SK-N-SH (cell line): ENCODE measurements at regions not wholly inside any gene's neighbourhood (a gene's known extent, or its start where the extent isn't known, plus 50 kb on each side); places are given as distances from the start of the nearest gene placed in this dataset.

Experiments
- CTCF ChIA-PET: fragments of 300-600, 350-600 bp; formaldehyde crosslinking; extraction: SDS; loops from one replicate; lab custom pipeline; 2021; lab: Yijun Ruan, JAX
- POLR2A ChIA-PET: fragments of 350-600 bp; sonication (Branson Sonifier 250); formaldehyde crosslinking; extraction: SDS; loops from one replicate; lab custom pipeline; 2020; ENCODE audit warnings: antibody characterized with exemption, inconsistent platforms; lab: Yijun Ruan, JAX
- DNase-seq: peaks from one replicate; pipeline ENCODE4 v3.0.0; 2012
- H2AFZ ChIP-seq: fragments of 200-600 bp; sonication (generic); 2 replicates; pipeline ENCODE4 v1.8.1; 2016; ENCODE audit warnings: antibody characterized with exemption, mild to moderate bottlenecking, low read depth
- H3F3A ChIP-seq: fragments of 200-600 bp; sonication (generic); replicated peaks from 2 replicates; pipeline ENCODE3; 2016; ENCODE audit warnings: antibody characterized with exemption, mild to moderate bottlenecking; ENCODE audit not compliant: insufficient read depth
- H3K27ac ChIP-seq, 2 experiments: fragments of 200-500 bp in 1 of 2; fragments of 200-600 bp in 1 of 2; sonication (Bioruptor generic) in 1 of 2; sonication (generic), shearing (Covaris generic) in 1 of 2; 2 replicates each; pipeline versions ENCODE4 v1.5.1 to v1.6.1; 2014 to 2016; ENCODE audit warnings: low read depth in 2 of 2, inconsistent platforms in 1 of 2, low read length in 1 of 2, mild to moderate bottlenecking in 1 of 2, mixed read lengths in 1 of 2
- H3K27me3 ChIP-seq: fragments of 200-600 bp; sonication (generic), shearing (Covaris generic); 2 replicates; pipeline ENCODE4 v1.6.1; 2016; ENCODE audit warnings: mixed run types; ENCODE audit not compliant: insufficient read depth
- H3K36me3 ChIP-seq, 2 experiments: fragments of 200-500 bp in 1 of 2; fragments of 200-600 bp in 1 of 2; sonication (Bioruptor generic) in 1 of 2; sonication (generic) in 1 of 2; replicated peaks in 1 of 2; 2 replicates each; pipeline versions ENCODE3 to v1.5.1; 2014 to 2016; ENCODE audit warnings: low read length in 1 of 2, mild to moderate bottlenecking in 1 of 2; ENCODE audit not compliant: insufficient read depth in 2 of 2, control insufficient read depth in 1 of 2
- H3K4me1 ChIP-seq, 2 experiments: fragments of 200-500 bp in 1 of 2; fragments of 200-600 bp in 1 of 2; sonication (Bioruptor generic) in 1 of 2; sonication (generic), shearing (Covaris generic) in 1 of 2; 2 replicates each; pipeline versions ENCODE4 v1.5.1 to v1.6.1; 2014 to 2016; ENCODE audit warnings: low read depth in 1 of 2, low read length in 1 of 2, mixed run types in 1 of 2; ENCODE audit not compliant: insufficient read depth in 2 of 2, control insufficient read depth in 1 of 2
- H3K4me2 ChIP-seq: fragments of 200-600 bp; sonication (generic), shearing (Covaris generic); 2 replicates; pipeline ENCODE4 v1.6.1; 2017; ENCODE audit warnings: mixed run types
- H3K4me3 ChIP-seq, 2 experiments: fragments of 200-500 bp in 1 of 2; fragments of 200-600 bp in 1 of 2; sonication (Bioruptor generic) in 1 of 2; sonication (generic), shearing (Covaris generic) in 1 of 2; 2 replicates each; pipeline versions ENCODE4 v1.5.1 to v1.8.1; 2014 to 2016; ENCODE audit warnings: low read depth in 2 of 2, inconsistent platforms in 1 of 2, low read length in 1 of 2, mild to moderate bottlenecking in 1 of 2, mixed read lengths in 1 of 2, moderate library complexity in 1 of 2
- H3K79me2 ChIP-seq: fragments of 200-600 bp; sonication (generic); 2 replicates; pipeline ENCODE4 v1.8.1; 2017; ENCODE audit warnings: mild to moderate bottlenecking; ENCODE audit not compliant: insufficient read depth
- H3K9ac ChIP-seq: fragments of 200-600 bp; sonication (generic); 2 replicates; pipeline ENCODE4 v1.6.1; 2017; ENCODE audit warnings: mixed run types
- H3K9me2 ChIP-seq: fragments of 200-600 bp; sonication (generic); 2 replicates; pipeline ENCODE4 v1.6.1; 2017; ENCODE audit warnings: mixed run types
- H3K9me3 ChIP-seq: fragments of 200-600 bp; sonication (generic); 2 replicates; pipeline ENCODE4 v1.6.1; 2017; ENCODE audit warnings: mixed run types, mild to moderate bottlenecking, moderate library complexity
- H4K20me1 ChIP-seq: fragments of 200-600 bp; sonication (generic); 2 replicates; pipeline ENCODE4 v1.6.1; 2017; ENCODE audit warnings: mild to moderate bottlenecking, mixed run types; ENCODE audit not compliant: insufficient read depth
- CHD2 ChIP-seq: fragments of 150-350 bp; IDR thresholded peaks from 2 replicates; pipeline ENCODE4 v1.6.1; 2018; ENCODE audit warnings: low read length; ENCODE audit not compliant: partially characterized antibody
- ELF1 ChIP-seq: IDR thresholded peaks from 2 replicates; pipeline ENCODE4 v1.4.0; 2012
- EP300 ChIP-seq, 2 experiments: IDR thresholded peaks; 2 replicates each; pipeline versions ENCODE4 v1.4.0 to v1.6.1; 2012; ENCODE audit warnings: borderline replicate concordance in 1 of 2, low read depth in 1 of 2, low read length in 1 of 2
- EZH2phosphoT487 ChIP-seq: fragments of 200-600 bp; sonication (generic); IDR thresholded peaks from 2 replicates; pipeline ENCODE4 v1.6.1; 2017; ENCODE audit warnings: low read depth, mixed run types, mild to moderate bottlenecking, antibody characterized with exemption, moderate library complexity, borderline replicate concordance
- FOSL2 ChIP-seq: IDR thresholded peaks from 2 replicates; pipeline ENCODE4 v1.4.0; 2012; ENCODE audit warnings: low read depth, mild to moderate bottlenecking, moderate library complexity, borderline replicate concordance
- FOXJ3 ChIP-seq: sonication (generic); formaldehyde crosslinking; IDR thresholded peaks from 2 replicates; pipeline ENCODE4 v1.5.1; 2020; ENCODE audit warnings: mild to moderate bottlenecking, missing genetic modification reagents
- GATA2 ChIP-seq: sonication (generic); formaldehyde crosslinking; IDR thresholded peaks from 2 replicates; pipeline ENCODE4 v1.5.0; 2020; ENCODE audit warnings: mild to moderate bottlenecking, missing genetic modification reagents
- JUND ChIP-seq: IDR thresholded peaks from 2 replicates; pipeline ENCODE4 v1.4.0; 2012
- MEF2A ChIP-seq: IDR thresholded peaks from 2 replicates; pipeline ENCODE4 v1.4.0; 2012; ENCODE audit warnings: low read depth, borderline replicate concordance
- RAD21 ChIP-seq: IDR thresholded peaks from 2 replicates; pipeline ENCODE4 v1.6.1; 2012; ENCODE audit warnings: mild to moderate bottlenecking, low read length
- RCOR1 ChIP-seq: fragments of 150-350 bp; IDR thresholded peaks from 2 replicates; pipeline ENCODE4 v1.6.1; 2017; ENCODE audit warnings: antibody characterized with exemption, low read length
- RXRA ChIP-seq: IDR thresholded peaks from 2 replicates; pipeline ENCODE4 v1.4.0; 2012; ENCODE audit warnings: low read depth, mild to moderate bottlenecking, borderline replicate concordance
- SIN3A ChIP-seq: IDR thresholded peaks from 2 replicates; pipeline ENCODE4 v1.6.1; 2012; ENCODE audit warnings: low read depth, mild to moderate bottlenecking, low read length, moderate library complexity, borderline replicate concordance
- SMC3 ChIP-seq: IDR thresholded peaks from 2 replicates; pipeline ENCODE4 v1.6.1; 2012; ENCODE audit warnings: low read depth, low read length, improper control_type of control experiment
- TAF1 ChIP-seq: IDR thresholded peaks from 2 replicates; pipeline ENCODE4 v1.6.1; 2012; ENCODE audit warnings: low read depth, mild to moderate bottlenecking, low read length, moderate library complexity, borderline replicate concordance
- TEAD4 ChIP-seq: IDR thresholded peaks from 2 replicates; pipeline ENCODE4 v1.4.0; 2012; ENCODE audit warnings: mild to moderate bottlenecking, borderline replicate concordance; ENCODE audit not compliant: insufficient read depth
- USF2 ChIP-seq: fragments of 150-350 bp; IDR thresholded peaks from 2 replicates; pipeline ENCODE4 v1.6.1; 2017; ENCODE audit warnings: antibody characterized with exemption, low read length, low read depth, borderline replicate concordance
- YY1 ChIP-seq: IDR thresholded peaks from 2 replicates; pipeline ENCODE4 v1.4.0; 2012; ENCODE audit warnings: low read depth, mild to moderate bottlenecking
- WGBS: methylation state at CpG from one replicate; pipeline ENCODE4 v1.1.6; 2017; ENCODE audit warnings: low lambda C conversion rate; 5-methylcytosine and 5-hydroxymethylcytosine counted together
- TF ChIP-seq, protein P1 (sequence below): IDR thresholded peaks from 2 replicates; pipeline ENCODE4; 2012
- TF ChIP-seq, protein P2 (sequence below): IDR thresholded peaks from 2 replicates; pipeline ENCODE4 v1.4.0; 2012; ENCODE audit warnings: low read depth
- TF ChIP-seq, protein P3 (sequence below): IDR thresholded peaks from 2 replicates; pipeline ENCODE4 v1.4.0; 2012; ENCODE audit warnings: low read depth, borderline replicate concordance

- H3K4me3 ChIP-seq, result no peak overlapping the region
- H3K4me1 ChIP-seq, result peaks cover 0 to 13% of the 10 kb centered on the region in 2 experiments; a peak in 2 of 4 replicates
- no peaks in the 10 kb centered on the region for H4K20me1 ChIP-seq
- no peaks in the 10 kb centered on the region for H3K79me2 ChIP-seq
- WGBS, result 79% methylated on average over 1 of the region's 1 CpG
- TF ChIP-seq, protein P1, sequence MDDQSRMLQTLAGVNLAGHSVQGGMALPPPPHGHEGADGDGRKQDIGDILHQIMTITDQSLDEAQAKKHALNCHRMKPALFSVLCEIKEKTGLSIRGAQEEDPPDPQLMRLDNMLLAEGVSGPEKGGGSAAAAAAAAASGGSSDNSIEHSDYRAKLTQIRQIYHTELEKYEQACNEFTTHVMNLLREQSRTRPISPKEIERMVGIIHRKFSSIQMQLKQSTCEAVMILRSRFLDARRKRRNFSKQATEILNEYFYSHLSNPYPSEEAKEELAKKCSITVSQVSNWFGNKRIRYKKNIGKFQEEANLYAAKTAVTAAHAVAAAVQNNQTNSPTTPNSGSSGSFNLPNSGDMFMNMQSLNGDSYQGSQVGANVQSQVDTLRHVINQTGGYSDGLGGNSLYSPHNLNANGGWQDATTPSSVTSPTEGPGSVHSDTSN, result peak; percentile 25; the same call in 1 of the 2 replicates
- TF ChIP-seq, protein P2, sequence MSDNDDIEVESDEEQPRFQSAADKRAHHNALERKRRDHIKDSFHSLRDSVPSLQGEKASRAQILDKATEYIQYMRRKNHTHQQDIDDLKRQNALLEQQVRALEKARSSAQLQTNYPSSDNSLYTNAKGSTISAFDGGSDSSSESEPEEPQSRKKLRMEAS, result no peak
- TF ChIP-seq, all 33 proteins: peak for 1
- H3K27me3 ChIP-seq, result no peaks in the 10 kb centered on the region
- CTCF ChIA-PET, result no interaction called here
- no peak overlapping the region for H3K27ac ChIP-seq
- no peaks in the 10 kb centered on the region for H3K9me2 ChIP-seq
- POLR2A ChIA-PET, result no interaction called here
- H2AFZ ChIP-seq, result no peak overlapping the region
- H3K4me2 ChIP-seq, result no peak overlapping the region
- H3K36me3 ChIP-seq, result no peaks in the 10 kb centered on the region
- H3K9ac ChIP-seq, result no peak overlapping the region
- H3K9me3 ChIP-seq, result peaks cover 12% of the 10 kb centered on the region
- H3F3A ChIP-seq, result peaks cover 15% of the 10 kb centered on the region
- no peak for DNase-seq
Measured at GRCh38 chr5:97834561-97834960, 651.5 kb upstream of the RIOK2 start.

GRCh38 chr5:97835112-97835511 is 652.1 kb upstream of the RIOK2 start:
- H3K79me2 ChIP-seq, result no peaks in the 10 kb centered on the region
- no peak overlapping the region for H3K4me2 ChIP-seq
- TF ChIP-seq ELF1 (no peak), RAD21 (no peak), RXRA (no peak), SIN3A (no peak), TEAD4 (no peak)
- no peak overlapping the region for H3K27ac ChIP-seq
- peaks cover 0 to 18% of the 10 kb centered on the region in 2 experiments; a peak in 2 of 4 replicates for H3K4me1 ChIP-seq
- ChIA-PET POLR2A (no interaction called here), CTCF (no interaction called here)
- H3F3A ChIP-seq, result peaks cover 20% of the 10 kb centered on the region
- no peaks in the 10 kb centered on the region for H4K20me1 ChIP-seq
- H3K9me3 ChIP-seq, result peaks cover 12% of the 10 kb centered on the region
- 87% methylated on average over 1 of the region's 1 CpG for WGBS
- no peaks in the 10 kb centered on the region for H3K27me3 ChIP-seq
- no peaks in the 10 kb centered on the region for H3K9me2 ChIP-seq
- no peak overlapping the region for H3K9ac ChIP-seq
- H3K36me3 ChIP-seq, result no peaks in the 10 kb centered on the region
- H3K4me3 ChIP-seq, result no peak overlapping the region
- DNase-seq, result no peak
- H2AFZ ChIP-seq, result no peak overlapping the region

GRCh38 chr5:97836816-97837215 is 653.8 kb upstream of the RIOK2 start:
- H3K79me2 ChIP-seq, result no peaks in the 10 kb centered on the region
- H3F3A ChIP-seq, result peaks cover 20% of the 10 kb centered on the region
- ChIA-PET POLR2A (no interaction called here), CTCF (no interaction called here)
- no peaks in the 10 kb centered on the region for H3K27me3 ChIP-seq
- no peak overlapping the region for H3K4me2 ChIP-seq
- no peak for DNase-seq
- H2AFZ ChIP-seq, result no peak overlapping the region
- no peaks in the 10 kb centered on the region for H3K9me2 ChIP-seq
- no peak overlapping the region for H3K9ac ChIP-seq
- H3K9me3 ChIP-seq, result 0 out of 2 replicates have a peak, but pooled peaks cover under 1% of the 10 kb centered on the region
- peaks cover 0 to 27% of the 10 kb centered on the region in 2 experiments; a peak in 2 of 4 replicates for H3K4me1 ChIP-seq
- H3K27ac ChIP-seq, result no peak overlapping the region
- H3K36me3 ChIP-seq, result no peaks in the 10 kb centered on the region
- H3K4me3 ChIP-seq, result no peak overlapping the region
- TF ChIP-seq GATA2 (CRISPR knock-in tag), result no peak
- TF ChIP-seq MEF2A, result no peak
- no peak for TF ChIP-seq FOSL2
- TF ChIP-seq USF2, result no peak
- no peak for TF ChIP-seq JUND
- TF ChIP-seq FOXJ3 (CRISPR knock-in tag), result no peak
- no peak for TF ChIP-seq TAF1
- no peak for TF ChIP-seq CHD2
- TF ChIP-seq YY1, result no peak
- no peak for TF ChIP-seq RCOR1
- no peak for TF ChIP-seq SMC3
- no peak for TF ChIP-seq EZH2phosphoT487
- no peak for TF ChIP-seq SIN3A
- TF ChIP-seq, protein P3, sequence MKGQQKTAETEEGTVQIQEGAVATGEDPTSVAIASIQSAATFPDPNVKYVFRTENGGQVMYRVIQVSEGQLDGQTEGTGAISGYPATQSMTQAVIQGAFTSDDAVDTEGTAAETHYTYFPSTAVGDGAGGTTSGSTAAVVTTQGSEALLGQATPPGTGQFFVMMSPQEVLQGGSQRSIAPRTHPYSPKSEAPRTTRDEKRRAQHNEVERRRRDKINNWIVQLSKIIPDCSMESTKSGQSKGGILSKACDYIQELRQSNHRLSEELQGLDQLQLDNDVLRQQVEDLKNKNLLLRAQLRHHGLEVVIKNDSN, result no peak
- TF ChIP-seq EP300 (IDR thresholded peaks at IDR 0.05; ENCODE audit: borderline replicate concordance in 1 of 2, low read depth in 1 of 2, low read length in 1 of 2), result no peak
- 96% methylated on average over 4 of the region's 4 CpGs for WGBS
- H4K20me1 ChIP-seq, result no peaks in the 10 kb centered on the region
